ENCODE measurements at regions not wholly inside any gene's neighbourhood (a gene's known extent, or its start where the extent isn't known, plus 50 kb on each side); places are given as distances from the start of the nearest gene placed in this dataset.

DNA sequence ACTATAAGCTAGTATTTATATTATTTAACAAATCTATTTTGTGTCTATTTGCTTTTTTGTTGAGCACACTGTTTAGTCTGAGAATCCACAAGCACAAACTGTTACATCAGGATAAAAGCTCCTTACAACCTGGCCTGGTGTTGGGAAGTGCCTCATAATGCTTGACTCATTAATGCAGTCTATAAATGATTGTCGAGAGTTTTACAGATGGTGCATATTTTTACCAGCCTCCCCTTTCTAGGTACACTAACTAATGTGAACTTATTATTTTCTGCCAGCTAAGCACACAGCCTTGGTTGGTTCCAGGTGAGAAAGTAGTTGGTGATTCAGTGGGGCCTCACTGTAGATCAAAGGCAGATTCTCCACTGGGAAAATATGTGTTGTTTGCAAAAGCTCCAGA is 151.0 kb upstream of the ADAMTS16 start:
- Histone ChIP-seq H4K20me1 (ENCODE audit: insufficient read depth, low read length) (no peaks in the 10 kb centered on the region), H3K9me2 (ENCODE audit: insufficient read depth, low read length) (no peaks in the 10 kb centered on the region), H3K36me3 (ENCODE audit: insufficient read depth, low read length) (no peaks in the 10 kb centered on the region), H3K9me3 (ENCODE audit: low read length) (no peaks in the 10 kb centered on the region), H3K4me1 (ENCODE audit: insufficient read depth, low read length, poor library complexity, severe bottlenecking) (no peaks in the 10 kb centered on the region), H3K4me2 (ENCODE audit: low read length) (no peak overlapping the region), H3K4me3 (ENCODE audit: low read depth, low read length, poor library complexity, severe bottlenecking) (no peak overlapping the region), H2AFZ (ENCODE audit: low read length) (no peak overlapping the region), H3K79me2 (ENCODE audit: insufficient read depth, low read depth, low read length) (no peaks in the 10 kb centered on the region), H3K27ac (ENCODE audit: low read depth, low read length, poor library complexity, severe bottlenecking) (no peak overlapping the region)
- BruUV-seq (replicated peaks): no TSS peak
- intact Hi-C loops (cut with micrococcal nuclease; ENCODE audit: unreplicated experiment): no loop called here
- CTCF ChIA-PET (ENCODE audit: unreplicated experiment): no interaction called here
- POLR2A ChIA-PET: interaction anchor here (0.9 kb wide), 1 partner anchor 12 kb away, joined by 3 read pairs; no protein-coding TSS in a partner anchor
- no peak for DNase-seq (ENCODE audit: low spot score)
- TF ChIP-seq, protein P1, sequence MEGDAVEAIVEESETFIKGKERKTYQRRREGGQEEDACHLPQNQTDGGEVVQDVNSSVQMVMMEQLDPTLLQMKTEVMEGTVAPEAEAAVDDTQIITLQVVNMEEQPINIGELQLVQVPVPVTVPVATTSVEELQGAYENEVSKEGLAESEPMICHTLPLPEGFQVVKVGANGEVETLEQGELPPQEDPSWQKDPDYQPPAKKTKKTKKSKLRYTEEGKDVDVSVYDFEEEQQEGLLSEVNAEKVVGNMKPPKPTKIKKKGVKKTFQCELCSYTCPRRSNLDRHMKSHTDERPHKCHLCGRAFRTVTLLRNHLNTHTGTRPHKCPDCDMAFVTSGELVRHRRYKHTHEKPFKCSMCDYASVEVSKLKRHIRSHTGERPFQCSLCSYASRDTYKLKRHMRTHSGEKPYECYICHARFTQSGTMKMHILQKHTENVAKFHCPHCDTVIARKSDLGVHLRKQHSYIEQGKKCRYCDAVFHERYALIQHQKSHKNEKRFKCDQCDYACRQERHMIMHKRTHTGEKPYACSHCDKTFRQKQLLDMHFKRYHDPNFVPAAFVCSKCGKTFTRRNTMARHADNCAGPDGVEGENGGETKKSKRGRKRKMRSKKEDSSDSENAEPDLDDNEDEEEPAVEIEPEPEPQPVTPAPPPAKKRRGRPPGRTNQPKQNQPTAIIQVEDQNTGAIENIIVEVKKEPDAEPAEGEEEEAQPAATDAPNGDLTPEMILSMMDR (conservative IDR thresholded peaks at IDR 0.05; ENCODE audit: low read length): no peak
- no peak for TF ChIP-seq EZH2phosphoT487 (IDR thresholded peaks at IDR 0.05; ENCODE audit: borderline replicate concordance, low read depth, low read length)

DNA sequence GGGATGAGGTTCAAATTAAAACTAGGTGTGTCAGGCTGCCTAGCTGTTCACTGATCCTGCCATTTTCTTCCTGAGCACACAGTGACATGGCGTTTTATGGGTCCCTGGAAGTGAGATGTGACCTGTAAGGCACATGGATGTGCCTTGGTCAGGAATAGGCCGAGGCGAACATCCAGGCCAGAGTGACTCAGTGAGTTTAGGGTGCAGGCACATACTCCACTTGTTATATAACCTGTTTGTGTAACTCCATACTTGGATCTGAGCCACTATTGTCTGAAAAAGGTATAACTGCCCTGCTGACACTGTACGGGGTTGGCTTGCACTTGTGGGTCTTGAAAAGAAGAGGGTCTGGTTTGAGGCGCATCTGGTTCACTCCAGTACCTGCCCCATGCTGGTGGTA is 150.1 kb upstream of the ADAMTS16 start:
- Histone ChIP-seq H3K9me3 (ENCODE audit: low read length) (no peaks in the 10 kb centered on the region), H3K4me1 (ENCODE audit: insufficient read depth, low read length, poor library complexity, severe bottlenecking) (no peaks in the 10 kb centered on the region), H3K36me3 (ENCODE audit: insufficient read depth, low read length) (no peaks in the 10 kb centered on the region), H3K9me2 (ENCODE audit: insufficient read depth, low read length) (no peaks in the 10 kb centered on the region), H4K20me1 (ENCODE audit: insufficient read depth, low read length) (no peaks in the 10 kb centered on the region), H3K4me2 (ENCODE audit: low read length) (no peak overlapping the region), H3K27ac (ENCODE audit: low read depth, low read length, poor library complexity, severe bottlenecking) (no peak overlapping the region), H3K79me2 (ENCODE audit: insufficient read depth, low read depth, low read length) (no peaks in the 10 kb centered on the region), H2AFZ (ENCODE audit: low read length) (no peak overlapping the region), H3K4me3 (ENCODE audit: low read depth, low read length, poor library complexity, severe bottlenecking) (no peak overlapping the region)
- ChIA-PET POLR2A (no interaction called here), CTCF (ENCODE audit: unreplicated experiment) (no interaction called here)
- TF ChIP-seq, protein P1 (conservative IDR thresholded peaks at IDR 0.05; ENCODE audit: low read length): no peak
- TF ChIP-seq EZH2phosphoT487 (IDR thresholded peaks at IDR 0.05; ENCODE audit: borderline replicate concordance, low read depth, low read length): no peak
- BruUV-seq (replicated peaks): no TSS peak
- no peak for DNase-seq (ENCODE audit: low spot score)
- intact Hi-C loops (cut with micrococcal nuclease; ENCODE audit: unreplicated experiment): no loop called here

DNA sequence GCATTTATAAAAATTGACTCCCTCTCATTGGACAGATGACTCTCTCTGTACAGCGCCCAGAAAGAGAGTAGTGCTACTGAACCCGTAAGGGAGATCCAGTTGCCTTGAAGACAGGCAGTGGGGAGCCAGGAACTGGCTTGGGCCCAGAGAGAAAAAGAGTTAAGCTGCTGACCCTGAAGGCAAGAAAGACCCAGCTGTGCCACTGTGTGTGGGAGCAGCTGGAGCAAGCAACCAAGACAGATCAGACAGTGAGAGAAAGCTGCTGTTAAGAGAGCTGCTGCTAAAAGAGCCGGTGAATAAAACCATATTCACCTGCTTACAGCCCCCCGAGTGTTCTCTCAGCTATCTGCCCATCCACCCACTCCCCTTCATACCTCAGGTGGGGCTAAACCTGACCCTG is 149.7 kb upstream of the ADAMTS16 start:
- no peaks in the 10 kb centered on the region for H4K20me1 ChIP-seq (ENCODE audit: insufficient read depth, low read length)
- H2AFZ ChIP-seq (ENCODE audit: low read length): no peak overlapping the region
- no peak overlapping the region for H3K27ac ChIP-seq (ENCODE audit: low read depth, low read length, poor library complexity, severe bottlenecking)
- no peaks in the 10 kb centered on the region for H3K9me3 ChIP-seq (ENCODE audit: low read length)
- ChIA-PET POLR2A (interaction anchor here (0.6 kb wide), 1 partner anchor 45 kb away, joined by 3 read pairs; no protein-coding TSS in a partner anchor), CTCF (ENCODE audit: unreplicated experiment) (no interaction called here)
- no peaks in the 10 kb centered on the region for H3K9me2 ChIP-seq (ENCODE audit: insufficient read depth, low read length)
- no TSS peak for BruUV-seq (replicated peaks)
- intact Hi-C loops (cut with micrococcal nuclease; ENCODE audit: unreplicated experiment): no loop called here
- H3K4me1 ChIP-seq (ENCODE audit: insufficient read depth, low read length, poor library complexity, severe bottlenecking): no peaks in the 10 kb centered on the region
- no peak for DNase-seq (ENCODE audit: low spot score)
- no peak overlapping the region for H3K4me2 ChIP-seq (ENCODE audit: low read length)
- no peak overlapping the region for H3K4me3 ChIP-seq (ENCODE audit: low read depth, low read length, poor library complexity, severe bottlenecking)
- TF ChIP-seq, protein P1 (conservative IDR thresholded peaks at IDR 0.05; ENCODE audit: low read length): no peak
- TF ChIP-seq EZH2phosphoT487 (IDR thresholded peaks at IDR 0.05; ENCODE audit: borderline replicate concordance, low read depth, low read length): no peak
- H3K36me3 ChIP-seq (ENCODE audit: insufficient read depth, low read length): no peaks in the 10 kb centered on the region
- no peaks in the 10 kb centered on the region for H3K79me2 ChIP-seq (ENCODE audit: insufficient read depth, low read depth, low read length)

All from OCI-LY7 (cell line).